SK-N-SH treated with all-trans-retinoic acid at 6 μM for 48 hours (cell line): ENCODE measurements at regions not wholly inside any gene's neighbourhood (a gene's known extent, or its start where the extent isn't known, plus 50 kb on each side); places are given as distances from the start of the nearest gene placed in this dataset.

ENCODE experiments used
- CREB5 ChIP-seq: fragments of 250-450 bp; sonication (Bioruptor Pico); IDR thresholded peaks from 2 replicates; pipeline ENCODE4 v1.5.1; 2020; ENCODE audit warnings: low read depth, mild to moderate bottlenecking, moderate library complexity
- PATZ1 ChIP-seq: fragments of 250-450 bp; sonication (Bioruptor Pico); IDR thresholded peaks from 2 replicates; pipeline ENCODE4 v1.8.0; 2020; ENCODE audit warnings: mild to moderate bottlenecking, moderate library complexity, borderline replicate concordance
- RARB ChIP-seq: fragments of 250-450 bp; sonication (Bioruptor Pico); IDR thresholded peaks from 2 replicates; pipeline ENCODE4 v1.8.0; 2021; ENCODE audit warnings: mild to moderate bottlenecking, moderate library complexity
- SNAI2 ChIP-seq: fragments of 250-450 bp; sonication (Bioruptor Pico); IDR thresholded peaks from 2 replicates; pipeline ENCODE4 v1.5.0; 2020; ENCODE audit warnings: mild to moderate bottlenecking, moderate library complexity
- ZFP3 ChIP-seq: fragments of 250-450 bp; sonication (Bioruptor Pico); IDR thresholded peaks from 2 replicates; pipeline ENCODE4 v1.5.0; 2020; ENCODE audit warnings: mild to moderate bottlenecking, moderate library complexity

DNA sequence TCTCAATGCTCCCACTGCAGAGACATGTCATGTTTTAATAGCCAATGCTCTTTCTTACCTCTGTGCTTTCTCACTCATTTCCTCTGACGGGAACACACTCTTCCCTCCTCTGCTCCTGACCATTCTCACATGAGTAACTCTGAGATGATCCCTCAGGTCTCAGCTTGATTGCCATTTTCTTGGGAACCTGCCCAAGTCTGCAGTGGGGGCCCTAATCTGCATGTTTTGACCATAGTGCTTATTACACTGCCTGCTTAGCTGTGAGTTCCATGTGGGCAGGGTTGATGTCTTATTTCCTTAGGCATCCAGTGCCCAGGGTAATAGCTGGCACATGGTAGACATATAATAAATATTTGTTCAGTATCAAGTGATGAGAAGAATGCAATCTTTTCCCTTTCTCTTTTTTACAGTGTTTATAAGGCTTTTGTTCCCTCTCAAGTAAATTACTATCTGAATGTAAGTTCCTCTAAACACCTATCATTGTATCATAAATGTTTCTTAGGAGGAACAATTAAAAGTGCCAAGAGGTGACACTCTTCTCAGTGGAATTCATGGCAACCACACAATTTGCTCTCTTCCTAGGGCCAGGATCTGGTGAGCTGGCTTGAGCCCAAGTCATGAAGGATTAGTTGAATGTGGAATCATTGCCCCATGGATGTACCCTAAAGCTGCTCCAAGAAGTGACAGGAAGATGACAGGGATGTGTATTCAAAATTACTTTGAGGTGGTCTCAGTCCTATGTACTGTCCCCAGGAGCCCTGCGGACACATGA, 485.4 kb upstream of the USP24 start:
- no peak for TF ChIP-seq PATZ1
- TF ChIP-seq RARB (CRISPR knock-in tag), result no peak
- no peak for TF ChIP-seq CREB5 (CRISPR knock-in tag)
- no peak for TF ChIP-seq ZFP3 (CRISPR knock-in tag)
- TF ChIP-seq SNAI2 (CRISPR knock-in tag), result no peak
